ENCODE measurements at regions not wholly inside any gene's neighbourhood (a gene's known extent, or its start where the extent isn't known, plus 50 kb on each side); places are given as distances from the start of the nearest gene placed in this dataset.

DNA sequence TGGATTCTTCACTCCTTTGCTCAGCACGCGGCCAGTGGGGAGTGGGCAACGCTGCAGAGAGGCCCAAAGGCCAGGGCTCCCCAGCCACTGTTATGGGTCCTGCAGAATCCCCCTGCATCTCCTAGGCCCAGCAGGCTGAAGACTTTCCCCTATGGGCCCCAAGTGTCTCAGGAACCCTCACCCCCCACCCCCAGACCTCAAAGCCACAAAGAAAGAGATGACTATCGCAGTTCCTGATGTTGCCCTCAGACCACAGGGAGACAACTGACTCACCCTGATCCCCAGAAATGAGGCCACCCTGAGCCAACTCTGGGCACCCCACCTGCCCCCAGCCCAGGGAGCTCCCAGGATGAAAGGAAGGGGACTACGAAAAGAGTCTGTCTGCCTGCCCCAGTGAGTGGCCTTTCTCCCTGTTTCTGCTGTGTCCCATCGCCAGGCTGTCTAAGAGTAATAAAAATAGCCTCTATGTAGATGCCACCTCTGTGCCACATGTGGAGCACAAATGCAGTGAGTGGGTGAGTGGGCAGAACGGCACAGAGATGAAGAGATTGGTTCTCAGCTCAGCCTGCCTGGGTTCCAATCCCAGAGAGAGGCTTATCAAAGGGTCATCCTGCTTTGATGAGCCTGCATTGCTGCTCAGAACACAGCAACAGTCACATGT lies 283.0 kb downstream of the UACA start:
- no peak for DNase-seq
- TF ChIP-seq, protein P1, sequence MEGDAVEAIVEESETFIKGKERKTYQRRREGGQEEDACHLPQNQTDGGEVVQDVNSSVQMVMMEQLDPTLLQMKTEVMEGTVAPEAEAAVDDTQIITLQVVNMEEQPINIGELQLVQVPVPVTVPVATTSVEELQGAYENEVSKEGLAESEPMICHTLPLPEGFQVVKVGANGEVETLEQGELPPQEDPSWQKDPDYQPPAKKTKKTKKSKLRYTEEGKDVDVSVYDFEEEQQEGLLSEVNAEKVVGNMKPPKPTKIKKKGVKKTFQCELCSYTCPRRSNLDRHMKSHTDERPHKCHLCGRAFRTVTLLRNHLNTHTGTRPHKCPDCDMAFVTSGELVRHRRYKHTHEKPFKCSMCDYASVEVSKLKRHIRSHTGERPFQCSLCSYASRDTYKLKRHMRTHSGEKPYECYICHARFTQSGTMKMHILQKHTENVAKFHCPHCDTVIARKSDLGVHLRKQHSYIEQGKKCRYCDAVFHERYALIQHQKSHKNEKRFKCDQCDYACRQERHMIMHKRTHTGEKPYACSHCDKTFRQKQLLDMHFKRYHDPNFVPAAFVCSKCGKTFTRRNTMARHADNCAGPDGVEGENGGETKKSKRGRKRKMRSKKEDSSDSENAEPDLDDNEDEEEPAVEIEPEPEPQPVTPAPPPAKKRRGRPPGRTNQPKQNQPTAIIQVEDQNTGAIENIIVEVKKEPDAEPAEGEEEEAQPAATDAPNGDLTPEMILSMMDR (IDR thresholded peaks at IDR 0.05) = no peak
- no peak for TF ChIP-seq POLR2A (IDR thresholded peaks at IDR 0.05)
- H3K27me3 ChIP-seq = no peaks in the 10 kb centered on the region

DNA sequence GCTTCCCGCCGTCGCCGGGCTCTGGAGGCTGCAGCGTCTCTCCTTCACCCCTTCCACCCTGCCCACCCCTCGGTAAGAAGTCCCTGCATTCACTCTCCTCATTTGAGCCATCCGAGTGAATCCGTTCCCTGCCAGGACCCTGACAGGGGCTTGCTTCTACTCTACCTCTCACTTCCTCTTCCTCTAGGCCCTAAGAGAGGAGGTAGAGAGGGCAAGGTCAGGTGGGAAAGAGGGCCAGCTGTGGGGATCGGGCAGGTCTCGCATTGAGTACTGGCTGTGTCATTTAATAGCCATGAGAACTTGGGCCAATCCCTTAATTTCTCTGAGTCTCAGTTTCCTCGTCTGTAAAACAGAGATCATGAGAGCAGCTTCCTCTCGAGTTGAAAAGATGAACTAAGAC lies 283.6 kb downstream of the UACA start:
- intact Hi-C loops (cut with DNase I; ENCODE audit: low total_unique reads) = loop anchor here (5.0 kb wide), 1 partner anchor 997 kb away; no protein-coding TSS in a partner anchor
- Histone ChIP-seq H3K27me3 (no peaks in the 10 kb centered on the region), H3K27ac (no peak overlapping the region), H3K4me3 (no peak overlapping the region), H3K36me3 (no peaks in the 10 kb centered on the region), H3K4me1 (peaks cover 0 to 5% of the 10 kb centered on the region in 2 donors), H3K9me3 (no peaks in the 10 kb centered on the region)
- DNase-seq = no peak
- TF ChIP-seq POLR2A (IDR thresholded peaks at IDR 0.05) = no peak

More for the DNA sequence above, 283.0 kb downstream of the UACA start:
- Histone ChIP-seq H3K4me3 (no peak overlapping the region), H3K4me1 (peaks cover 0 to 3% of the 10 kb centered on the region in 2 donors), H3K36me3 (no peaks in the 10 kb centered on the region), H3K9me3 (no peaks in the 10 kb centered on the region), H3K27ac (no peak overlapping the region)
- intact Hi-C loops (cut with DNase I; ENCODE audit: low total_unique reads) = no loop called here

DNA sequence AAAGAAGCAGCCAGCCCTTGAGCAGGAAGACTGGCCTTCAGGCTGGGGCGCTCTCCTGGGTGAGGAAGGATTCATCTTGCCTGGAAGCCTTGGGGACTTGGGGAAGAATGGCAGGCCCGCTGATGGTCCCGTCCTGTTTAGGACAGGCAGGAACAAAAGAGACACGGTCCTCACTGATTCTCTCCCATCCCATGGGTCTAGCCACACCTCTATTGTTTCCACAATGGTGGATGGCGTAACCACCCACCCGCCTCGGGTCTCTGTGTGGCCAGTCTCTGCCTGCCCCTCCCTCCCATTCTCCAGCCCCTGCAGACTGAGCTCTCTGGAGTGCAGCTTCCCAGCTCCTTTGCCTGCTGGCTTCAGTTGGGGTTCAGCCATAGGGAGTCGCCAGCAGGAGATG lies 284.3 kb downstream of the UACA start:
- H3K27me3 ChIP-seq = no peaks in the 10 kb centered on the region
- intact Hi-C loops (cut with DNase I; ENCODE audit: low total_unique reads) = loop anchor here (5.0 kb wide), 1 partner anchor 997 kb away; no protein-coding TSS in a partner anchor
- peak overlapping the region in 1 of 2 donors; percentile 65 for H3K27ac ChIP-seq
- no peaks in the 10 kb centered on the region for H3K9me3 ChIP-seq
- no peak overlapping the region for H3K4me3 ChIP-seq
- no peak for TF ChIP-seq POLR2A (IDR thresholded peaks at IDR 0.05)
- TF ChIP-seq, protein P1 (IDR thresholded peaks at IDR 0.05) = no peak
- H3K36me3 ChIP-seq = no peaks in the 10 kb centered on the region
- no peak for DNase-seq
- H3K4me1 ChIP-seq = peaks cover 0 to 12% of the 10 kb centered on the region in 2 donors

DNA sequence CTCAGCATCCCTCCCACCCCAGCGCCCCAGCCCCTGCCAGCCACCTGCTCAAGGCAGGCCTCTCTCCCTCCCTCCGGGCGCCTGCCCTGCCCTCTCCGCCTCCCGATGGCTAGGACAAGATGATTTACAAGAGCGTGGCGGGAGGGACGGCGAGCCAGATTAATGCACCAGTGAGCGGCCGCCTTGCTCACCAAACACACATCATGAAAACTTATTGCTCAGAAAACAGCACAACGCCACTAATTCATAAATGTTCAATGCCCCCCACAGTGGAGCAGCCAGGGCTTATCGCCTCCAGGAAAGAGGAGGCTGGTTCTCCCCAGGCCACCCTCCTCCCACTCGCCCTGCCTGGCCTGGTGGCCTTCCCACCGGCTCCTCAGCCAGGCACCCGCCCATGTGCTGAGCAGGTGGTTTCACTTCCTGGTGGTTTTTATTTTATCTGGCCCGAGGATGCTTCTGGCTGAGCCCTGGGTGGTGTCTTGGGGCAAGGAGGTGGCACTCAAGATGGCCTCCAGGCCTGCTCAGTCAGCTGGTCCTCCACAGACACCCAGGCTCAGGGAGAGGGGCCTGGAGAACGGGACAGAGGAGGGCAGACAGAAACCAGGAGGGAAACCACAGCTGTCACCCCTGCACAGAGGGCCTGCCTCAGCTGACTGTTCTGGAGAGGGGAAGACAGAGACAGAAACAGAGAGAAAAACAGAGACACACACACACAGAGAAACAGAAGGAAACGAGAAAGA lies 284.9 kb downstream of the UACA start:
- Histone ChIP-seq H3K27me3 (no peaks in the 10 kb centered on the region), H3K4me1 (peaks cover 0 to 17% of the 10 kb centered on the region in 2 donors), H3K4me3 (no peak overlapping the region), H3K27ac (peak overlapping the region in 1 of 2 donors; percentile 65), H3K36me3 (no peaks in the 10 kb centered on the region), H3K9me3 (no peaks in the 10 kb centered on the region)
- DNase-seq = peak; percentile 52 to 63
- TF ChIP-seq POLR2A (IDR thresholded peaks at IDR 0.05) = no peak
- TF ChIP-seq, protein P1 (IDR thresholded peaks at IDR 0.05) = no peak
- intact Hi-C loops (cut with DNase I; ENCODE audit: low total_unique reads) = loop anchor here (5.0 kb wide), 1 partner anchor 996 kb away; no protein-coding TSS in a partner anchor

DNA sequence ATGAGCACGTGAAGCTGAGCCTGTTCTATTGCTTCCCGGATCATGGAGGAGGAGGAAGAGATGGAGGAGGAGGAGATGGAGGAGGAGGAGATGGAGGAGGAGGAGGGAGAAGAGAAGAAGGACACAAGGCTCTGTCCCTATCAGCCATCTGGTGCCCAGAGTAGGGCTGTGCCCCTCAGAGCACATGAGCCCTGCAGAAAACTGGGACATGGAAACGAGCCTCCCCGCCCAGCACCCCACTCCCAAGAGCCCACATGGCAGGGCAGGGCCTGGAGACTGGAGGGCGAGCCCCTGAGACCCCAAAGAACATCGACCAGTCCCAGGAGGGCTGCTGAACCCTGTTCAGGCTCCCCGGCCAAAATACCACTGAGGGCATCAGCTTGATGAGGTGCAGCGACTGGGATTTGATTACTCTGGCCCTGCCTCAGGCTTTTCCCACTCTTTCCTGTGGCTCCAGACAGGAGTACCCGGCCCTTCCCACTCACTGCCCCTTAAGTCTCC lies 285.6 kb downstream of the UACA start:
- H3K36me3 ChIP-seq = no peaks in the 10 kb centered on the region
- no peaks in the 10 kb centered on the region for H3K9me3 ChIP-seq
- no peak overlapping the region for H3K4me3 ChIP-seq
- intact Hi-C loops (cut with DNase I; ENCODE audit: low total_unique reads) = loop anchor here (5.0 kb wide), 1 partner anchor 995 kb away; no protein-coding TSS in a partner anchor
- H3K27ac ChIP-seq = peak overlapping the region in 1 of 2 donors; percentile 65
- H3K27me3 ChIP-seq = no peaks in the 10 kb centered on the region
- peaks cover 0 to 17% of the 10 kb centered on the region in 2 donors for H3K4me1 ChIP-seq
- TF ChIP-seq POLR2A (IDR thresholded peaks at IDR 0.05) = no peak
- TF ChIP-seq, protein P1 (IDR thresholded peaks at IDR 0.05) = no peak
- no peak for DNase-seq
